Esophagus muscularis mucosa (tissue), 4 donors: ENCODE measurements at regions not wholly inside any gene's neighbourhood (a gene's known extent, or its start where the extent isn't known, plus 50 kb on each side); places are given as distances from the start of the nearest gene placed in this dataset.

Experiments used
- DNase-seq: peaks from one replicate; pipeline ENCODE4 v3.0.0-alpha.2; 2017; ENCODE audit errors: extremely low spot score
- H3K27ac ChIP-seq, 4 donors: fragments of 200-600 bp; sonication (generic); replicated peaks in 1 of 4; 1 replicate in 3 of 4; 2 replicates in 1 of 4; pipeline ENCODE4 v1.5.1; 2016 to 2019; ENCODE audit warnings: mild to moderate bottlenecking in 1 of 4
- H3K27me3 ChIP-seq, 4 donors: fragments of 200-600 bp; sonication (generic); one replicate each; pipeline versions ENCODE4 v1.5.1 to v1.6.0; 2016 to 2019
- H3K36me3 ChIP-seq, 4 donors: fragments of 200-600 bp; sonication (generic); one replicate each; pipeline ENCODE4 v1.5.1; 2016 to 2019
- H3K4me1 ChIP-seq, 4 donors: fragments of 200-600 bp; sonication (generic); one replicate each; pipeline ENCODE4 v1.5.1; 2016 to 2019
- H3K4me3 ChIP-seq, 4 donors: fragments of 200-600 bp; sonication (generic); 1 replicate in 2 of 4; 2 replicates in 2 of 4; pipeline ENCODE4 v1.5.1; 2016 to 2019; ENCODE audit warnings: mild to moderate bottlenecking in 4 of 4, moderate library complexity in 1 of 4
- H3K9me3 ChIP-seq, 4 donors: fragments of 200-600 bp; sonication (generic); 1 replicate in 3 of 4; 2 replicates in 1 of 4; pipeline ENCODE4 v1.5.1; 2016 to 2019
- EP300 ChIP-seq: sonication (generic); formaldehyde crosslinking; IDR thresholded peaks from one replicate; pipeline ENCODE4 v1.6.1; 2017; ENCODE audit warnings: antibody characterized with exemption
- POLR2A ChIP-seq: fragments of 450-650 bp; IDR thresholded peaks from one replicate; pipeline ENCODE4 v1.6.1; 2017; ENCODE audit warnings: antibody characterized with exemption, moderate library complexity, mild to moderate bottlenecking, low read depth
- POLR2AphosphoS5 ChIP-seq, 2 donors: sonication (generic); formaldehyde crosslinking; IDR thresholded peaks; one replicate each; pipeline ENCODE4 v1.6.1; 2017; ENCODE audit warnings: antibody characterized with exemption in 2 of 2
- WGBS: methylation state at CpG from one replicate; pipeline ENCODE4 v1.1.5; 2018; 5-methylcytosine and 5-hydroxymethylcytosine counted together
- intact Hi-C: fragments of 100-400 bp; cut with DNase I; formaldehyde crosslinking; loops from one replicate; pipeline ENCODE4 v1.15.1; 2023
- TF ChIP-seq, protein P1 (sequence below), 3 experiments: fragments of 200-600 bp in 2 of 3; fragments of 450-650 bp in 1 of 3; sonication (generic) in 2 of 3; IDR thresholded peaks; one replicate each; pipeline ENCODE4 v1.5.1; 2017 to 2019; ENCODE audit warnings: antibody characterized with exemption in 3 of 3, mild to moderate bottlenecking in 2 of 3, moderate library complexity in 1 of 3

DNA sequence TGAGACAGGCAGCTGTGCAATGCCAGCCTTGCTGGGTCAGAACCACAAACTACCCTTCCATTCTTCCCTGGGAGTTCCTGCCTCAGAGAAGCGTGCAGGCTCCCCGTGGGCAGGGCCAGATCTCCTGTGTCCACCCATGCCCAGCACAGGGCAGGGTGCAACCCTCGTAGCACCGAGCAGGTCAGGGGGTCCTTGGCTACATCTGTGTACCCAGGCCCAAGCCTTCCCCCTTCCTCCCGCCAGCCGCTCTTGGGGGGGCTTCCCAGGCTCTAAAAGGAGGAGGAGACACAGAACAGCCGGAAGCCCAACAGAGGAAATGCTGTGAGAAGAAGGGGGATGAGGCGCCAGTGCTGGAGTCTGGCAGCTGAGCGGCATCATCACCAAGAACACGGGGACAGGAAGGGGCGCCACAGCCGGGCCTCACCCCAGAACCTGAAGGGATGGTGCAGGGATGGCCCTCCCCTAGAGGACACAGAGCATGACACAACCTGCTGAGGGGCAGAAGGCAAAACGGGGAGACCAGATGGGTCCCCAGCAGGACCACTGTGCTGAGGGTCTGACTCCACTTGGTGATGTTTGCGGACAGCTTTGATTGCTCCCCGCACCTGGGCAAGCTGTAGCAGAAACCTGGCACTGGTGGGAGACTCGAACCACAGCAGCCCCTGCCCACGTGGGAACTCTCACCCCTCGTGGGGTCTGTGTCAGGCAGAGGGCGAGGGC, 233.2 kb downstream of the NPHP4 start:
- Histone ChIP-seq H3K36me3 (no peaks in the 10 kb centered on the region), H3K4me1 (peaks cover 0 to 14% (median 5%) of the 10 kb centered on the region in 4 donors), H3K9me3 (peaks cover 0 to 12% (median 5%) of the 10 kb centered on the region in 4 donors), H3K4me3 (no peak overlapping the region), H3K27ac (no peak overlapping the region), H3K27me3 (peaks cover 0 to 60% (median 0%) of the 10 kb centered on the region in 4 donors)
- no peak for DNase-seq
- 78% methylated on average over 19 of the region's 19 CpGs for WGBS
- TF ChIP-seq POLR2A, result no peak
- TF ChIP-seq, protein P1, sequence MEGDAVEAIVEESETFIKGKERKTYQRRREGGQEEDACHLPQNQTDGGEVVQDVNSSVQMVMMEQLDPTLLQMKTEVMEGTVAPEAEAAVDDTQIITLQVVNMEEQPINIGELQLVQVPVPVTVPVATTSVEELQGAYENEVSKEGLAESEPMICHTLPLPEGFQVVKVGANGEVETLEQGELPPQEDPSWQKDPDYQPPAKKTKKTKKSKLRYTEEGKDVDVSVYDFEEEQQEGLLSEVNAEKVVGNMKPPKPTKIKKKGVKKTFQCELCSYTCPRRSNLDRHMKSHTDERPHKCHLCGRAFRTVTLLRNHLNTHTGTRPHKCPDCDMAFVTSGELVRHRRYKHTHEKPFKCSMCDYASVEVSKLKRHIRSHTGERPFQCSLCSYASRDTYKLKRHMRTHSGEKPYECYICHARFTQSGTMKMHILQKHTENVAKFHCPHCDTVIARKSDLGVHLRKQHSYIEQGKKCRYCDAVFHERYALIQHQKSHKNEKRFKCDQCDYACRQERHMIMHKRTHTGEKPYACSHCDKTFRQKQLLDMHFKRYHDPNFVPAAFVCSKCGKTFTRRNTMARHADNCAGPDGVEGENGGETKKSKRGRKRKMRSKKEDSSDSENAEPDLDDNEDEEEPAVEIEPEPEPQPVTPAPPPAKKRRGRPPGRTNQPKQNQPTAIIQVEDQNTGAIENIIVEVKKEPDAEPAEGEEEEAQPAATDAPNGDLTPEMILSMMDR (IDR thresholded peaks at IDR 0.05), result no peak
- no peak for TF ChIP-seq EP300
- TF ChIP-seq POLR2AphosphoS5 (IDR thresholded peaks at IDR 0.05), result no peak
- intact Hi-C loops, result no loop called here

DNA sequence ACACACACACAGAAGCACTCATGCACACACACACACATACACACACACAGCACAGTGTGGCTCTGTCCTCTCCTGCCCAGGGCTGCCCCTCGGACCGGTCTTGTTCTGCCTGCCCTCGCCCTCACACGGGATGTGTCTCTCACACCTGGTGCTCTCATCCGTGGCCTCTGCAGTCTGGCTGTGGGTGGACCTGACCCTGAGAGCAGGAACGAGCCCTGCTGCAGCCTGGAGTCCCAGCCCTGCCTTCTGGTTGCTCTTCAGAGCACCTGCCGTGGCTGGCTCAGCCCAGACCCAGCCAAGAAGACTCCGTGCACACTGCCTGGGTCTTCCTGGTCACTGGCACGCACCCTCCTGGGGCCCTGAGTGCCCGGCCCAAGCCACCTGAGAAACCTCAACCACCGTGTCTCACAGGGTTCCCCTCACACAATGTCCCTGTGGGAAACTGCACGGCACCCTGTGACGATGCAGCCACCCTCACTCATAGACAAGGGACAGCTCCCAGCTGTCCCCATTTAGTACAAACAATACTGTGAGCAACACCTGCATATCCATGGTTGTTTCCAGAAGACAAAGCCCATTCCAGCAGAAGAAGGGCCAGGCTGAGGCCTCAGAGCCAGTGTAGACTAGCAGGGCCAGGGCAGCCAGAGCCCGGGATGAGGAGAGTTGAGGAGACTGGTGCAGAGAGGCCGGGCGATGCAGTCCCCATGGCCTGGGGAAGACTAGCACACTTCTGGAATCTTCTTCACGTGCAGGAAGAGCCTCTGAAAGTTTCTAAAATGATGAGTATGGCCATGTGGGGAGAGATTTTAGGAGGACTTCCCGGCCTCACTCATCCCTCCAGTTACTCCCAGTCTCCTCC, 234.0 kb downstream of the NPHP4 start:
- peaks cover 0 to 8% (median 2%) of the 10 kb centered on the region in 4 donors for H3K9me3 ChIP-seq
- TF ChIP-seq, protein P1 (IDR thresholded peaks at IDR 0.05), result no peak
- no peak for TF ChIP-seq POLR2AphosphoS5 (IDR thresholded peaks at IDR 0.05)
- no peak for TF ChIP-seq EP300
- no peak for TF ChIP-seq POLR2A
- peaks cover 0 to 64% (median 0%) of the 10 kb centered on the region in 4 donors for H3K27me3 ChIP-seq
- intact Hi-C loops, result no loop called here
- no peak for DNase-seq
- H3K36me3 ChIP-seq, result no peaks in the 10 kb centered on the region
- no peak overlapping the region for H3K27ac ChIP-seq
- peaks cover 0 to 14% (median 5%) of the 10 kb centered on the region in 4 donors for H3K4me1 ChIP-seq
- H3K4me3 ChIP-seq, result no peak overlapping the region
- 61% methylated on average over 15 of the region's 18 CpGs for WGBS

DNA sequence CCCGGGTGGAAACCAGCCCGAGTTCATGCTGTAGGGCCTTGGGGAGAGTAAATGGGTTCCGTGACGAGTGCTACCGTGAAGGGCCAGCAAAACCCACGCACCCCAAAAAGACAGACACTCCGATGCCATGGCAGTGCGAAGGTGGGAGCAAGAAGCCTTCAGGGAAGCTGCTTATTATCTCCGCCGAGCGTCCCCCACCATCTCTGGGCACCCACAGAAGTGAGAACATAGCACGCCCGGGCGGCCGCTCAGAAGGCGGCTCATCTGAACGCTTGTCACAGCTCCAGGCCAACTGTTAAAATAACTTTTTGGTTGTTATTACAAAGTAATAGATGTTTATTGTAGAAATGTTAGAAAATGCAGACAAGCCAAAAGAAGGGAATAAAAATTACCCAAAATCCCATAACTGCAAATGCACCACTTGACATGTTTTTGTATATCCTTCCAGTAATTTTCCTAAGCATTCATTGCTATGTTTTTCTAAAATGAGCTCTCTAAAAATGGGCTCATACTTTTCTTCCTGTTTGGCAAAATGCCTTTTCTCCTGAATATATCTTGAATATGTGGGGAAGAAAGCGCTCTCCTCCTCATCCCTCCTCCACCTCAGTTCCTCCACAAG, 234.9 kb downstream of the NPHP4 start:
- 78% methylated on average over 17 of the region's 18 CpGs for WGBS
- TF ChIP-seq POLR2A, result no peak
- TF ChIP-seq POLR2AphosphoS5 (IDR thresholded peaks at IDR 0.05), result no peak
- TF ChIP-seq EP300, result no peak
- Histone ChIP-seq H3K4me1 (peaks cover 0 to 14% (median 5%) of the 10 kb centered on the region in 4 donors), H3K36me3 (no peaks in the 10 kb centered on the region), H3K4me3 (no peak overlapping the region), H3K27me3 (peaks cover 0 to 74% (median 0%) of the 10 kb centered on the region in 4 donors), H3K27ac (no peak overlapping the region), H3K9me3 (peaks cover 0 to 4% (median 0%) of the 10 kb centered on the region in 4 donors)
- intact Hi-C loops, result no loop called here
- DNase-seq, result no peak

DNA sequence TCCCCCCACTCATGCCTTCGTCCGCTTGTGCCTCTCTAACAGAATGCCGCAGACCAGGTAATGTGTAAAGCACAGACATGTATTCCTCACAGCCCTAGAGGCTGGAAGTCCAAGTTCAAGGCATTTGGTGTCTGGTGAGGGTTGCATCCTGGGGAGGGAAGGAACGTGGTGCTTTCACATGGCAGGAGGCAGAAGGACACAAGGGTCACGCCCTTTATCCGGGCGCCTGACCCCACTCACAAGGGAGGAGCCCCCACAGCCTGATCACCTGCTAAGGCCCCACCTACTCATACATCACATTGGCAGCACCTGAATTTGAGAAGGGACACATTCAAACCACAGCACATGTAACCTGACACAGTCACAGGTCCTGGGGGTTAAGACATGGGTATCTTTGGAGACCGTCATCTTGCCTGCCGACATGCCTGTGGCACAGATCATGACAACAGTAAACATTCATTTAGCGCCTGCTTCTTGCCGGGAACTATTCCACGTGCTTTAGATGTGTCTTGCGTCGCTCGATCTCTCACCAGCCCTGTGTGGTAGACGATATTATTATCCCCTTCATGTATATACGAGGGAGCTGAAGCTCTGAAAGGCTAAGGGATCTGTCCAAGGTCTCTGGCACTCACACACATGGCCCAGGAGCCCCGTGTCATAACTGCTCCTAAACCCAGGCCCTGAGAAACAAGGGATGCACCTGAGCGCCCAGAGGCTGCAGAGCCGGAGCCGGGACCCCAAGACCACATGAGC, 235.6 kb downstream of the NPHP4 start:
- Histone ChIP-seq H3K4me1 (peaks cover 0 to 14% (median 5%) of the 10 kb centered on the region in 4 donors), H3K9me3 (peaks cover 0 to 4% (median 0%) of the 10 kb centered on the region in 4 donors), H3K36me3 (no peaks in the 10 kb centered on the region), H3K27ac (no peak overlapping the region), H3K27me3 (peaks cover 0 to 77% (median 0%) of the 10 kb centered on the region in 4 donors), H3K4me3 (no peak overlapping the region)
- WGBS, result 80% methylated on average over 17 of the region's 21 CpGs
- TF ChIP-seq POLR2AphosphoS5 (IDR thresholded peaks at IDR 0.05) (no peak), EP300 (no peak), POLR2A (no peak)
- TF ChIP-seq, protein P1 (IDR thresholded peaks at IDR 0.05), result no peak
- intact Hi-C loops, result no loop called here
- DNase-seq, result no peak
